Liver (tissue), 3 donors: ENCODE measurements at regions not wholly inside any gene's neighbourhood (a gene's known extent, or its start where the extent isn't known, plus 50 kb on each side); places are given as distances from the start of the nearest gene placed in this dataset.

Experiments
- EGR1 ChIP-seq, 2 donors: IDR thresholded peaks; 2 replicates each; pipeline ENCODE4 v1.6.1; 2016 to 2018; ENCODE audit warnings: antibody characterized with exemption in 2 of 2, low read depth in 2 of 2
- FOXA1 ChIP-seq: IDR thresholded peaks from 2 replicates; pipeline ENCODE4 v1.6.1; 2016; ENCODE audit warnings: antibody characterized with exemption
- GABPA ChIP-seq, 2 donors: IDR thresholded peaks in 1 of 2; conservative IDR thresholded peaks in 1 of 2; 2 replicates each; pipeline ENCODE4 v1.6.1; 2016; ENCODE audit warnings: antibody characterized with exemption in 2 of 2, mild to moderate bottlenecking in 1 of 2, moderate library complexity in 1 of 2
- HNF4G ChIP-seq: IDR thresholded peaks from 2 replicates; pipeline ENCODE4 v1.6.1; 2016; ENCODE audit warnings: antibody characterized with exemption
- TF ChIP-seq, protein P1 (sequence below): fragments of 150-350 bp; IDR thresholded peaks from 2 replicates; pipeline ENCODE4 v1.5.1; 2017; ENCODE audit warnings: improper control_type of control experiment, low read depth, low read length; ENCODE audit not compliant: missing input control
- donor health status: healthy.
- donor health status: healthy.

DNA sequence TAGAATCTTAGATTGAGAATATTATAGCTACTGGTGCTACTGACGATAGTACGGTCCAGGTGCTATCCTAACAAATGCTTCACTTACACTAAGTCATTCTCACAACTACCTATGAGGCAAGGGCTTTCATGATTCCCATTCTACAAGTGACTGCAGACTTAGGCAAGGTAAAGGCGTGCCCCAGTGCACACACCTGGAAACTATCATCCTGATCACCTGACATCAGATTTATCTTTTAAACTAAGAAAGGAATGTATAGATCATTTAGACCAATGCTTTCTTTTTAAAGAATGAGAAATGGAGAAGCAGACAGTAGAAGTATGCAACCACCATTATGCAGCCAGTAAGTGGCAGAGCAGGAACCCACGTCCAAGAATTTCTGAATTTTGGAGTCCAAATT lies 59.2 kb upstream of the LRRN1 start:
- TF ChIP-seq HNF4G (no peak), GABPA (IDR thresholded peaks at IDR 0.05 in 1 of 2, conservative IDR thresholded peaks at IDR 0.05 in 1 of 2) (no peak), FOXA1 (no peak), EGR1 (IDR thresholded peaks at IDR 0.05; ENCODE audit: low read depth in 2 of 2) (no peak)
- TF ChIP-seq, protein P1, sequence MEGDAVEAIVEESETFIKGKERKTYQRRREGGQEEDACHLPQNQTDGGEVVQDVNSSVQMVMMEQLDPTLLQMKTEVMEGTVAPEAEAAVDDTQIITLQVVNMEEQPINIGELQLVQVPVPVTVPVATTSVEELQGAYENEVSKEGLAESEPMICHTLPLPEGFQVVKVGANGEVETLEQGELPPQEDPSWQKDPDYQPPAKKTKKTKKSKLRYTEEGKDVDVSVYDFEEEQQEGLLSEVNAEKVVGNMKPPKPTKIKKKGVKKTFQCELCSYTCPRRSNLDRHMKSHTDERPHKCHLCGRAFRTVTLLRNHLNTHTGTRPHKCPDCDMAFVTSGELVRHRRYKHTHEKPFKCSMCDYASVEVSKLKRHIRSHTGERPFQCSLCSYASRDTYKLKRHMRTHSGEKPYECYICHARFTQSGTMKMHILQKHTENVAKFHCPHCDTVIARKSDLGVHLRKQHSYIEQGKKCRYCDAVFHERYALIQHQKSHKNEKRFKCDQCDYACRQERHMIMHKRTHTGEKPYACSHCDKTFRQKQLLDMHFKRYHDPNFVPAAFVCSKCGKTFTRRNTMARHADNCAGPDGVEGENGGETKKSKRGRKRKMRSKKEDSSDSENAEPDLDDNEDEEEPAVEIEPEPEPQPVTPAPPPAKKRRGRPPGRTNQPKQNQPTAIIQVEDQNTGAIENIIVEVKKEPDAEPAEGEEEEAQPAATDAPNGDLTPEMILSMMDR, result no peak
